ENCODE measurements at regions not wholly inside any gene's neighbourhood (a gene's known extent, or its start where the extent isn't known, plus 50 kb on each side); places are given as distances from the start of the nearest gene placed in this dataset.

DNA sequence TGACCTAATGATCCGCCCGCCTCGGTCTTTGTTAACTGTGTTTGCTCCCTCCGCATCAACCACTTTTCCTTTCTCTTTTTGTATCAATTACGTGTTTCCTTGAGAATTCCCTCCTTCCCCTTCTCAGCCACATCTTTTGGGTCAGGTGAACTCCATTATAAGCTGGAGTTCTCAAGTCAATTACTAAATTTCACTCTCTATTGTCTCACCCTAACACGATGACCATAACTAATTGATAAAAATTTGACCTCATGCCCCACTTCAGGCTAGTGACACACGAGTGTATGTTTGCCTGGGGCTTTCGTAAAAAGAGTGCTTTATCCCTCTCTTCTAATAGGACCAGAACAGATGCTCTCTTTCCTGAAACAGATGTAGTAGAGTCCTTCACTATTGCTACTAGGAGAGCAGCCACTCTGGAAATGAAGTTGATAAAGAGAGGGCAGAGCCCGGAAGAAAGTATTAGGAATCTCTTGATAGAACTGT is 403.6 kb upstream of the ANXA10 start:
- no peak for TF ChIP-seq SRF (IDR thresholded peaks at IDR 0.05; ENCODE audit: low read depth in 2 of 2, low read length in 2 of 2)
- TF ChIP-seq ZBED1 (IDR thresholded peaks at IDR 0.05; ENCODE audit: borderline replicate concordance): no peak
- no peak for TF ChIP-seq MAX (IDR thresholded peaks at IDR 0.05; ENCODE audit: low read depth, low read length)
- TF ChIP-seq RAD21 (IDR thresholded peaks at IDR 0.05; ENCODE audit: insufficient read depth, low read depth, low read length): no peak
- no peak for TF ChIP-seq ZNF274 (IDR thresholded peaks at IDR 0.05; ENCODE audit: insufficient read depth, insufficient read length)
- TF ChIP-seq, protein P1, sequence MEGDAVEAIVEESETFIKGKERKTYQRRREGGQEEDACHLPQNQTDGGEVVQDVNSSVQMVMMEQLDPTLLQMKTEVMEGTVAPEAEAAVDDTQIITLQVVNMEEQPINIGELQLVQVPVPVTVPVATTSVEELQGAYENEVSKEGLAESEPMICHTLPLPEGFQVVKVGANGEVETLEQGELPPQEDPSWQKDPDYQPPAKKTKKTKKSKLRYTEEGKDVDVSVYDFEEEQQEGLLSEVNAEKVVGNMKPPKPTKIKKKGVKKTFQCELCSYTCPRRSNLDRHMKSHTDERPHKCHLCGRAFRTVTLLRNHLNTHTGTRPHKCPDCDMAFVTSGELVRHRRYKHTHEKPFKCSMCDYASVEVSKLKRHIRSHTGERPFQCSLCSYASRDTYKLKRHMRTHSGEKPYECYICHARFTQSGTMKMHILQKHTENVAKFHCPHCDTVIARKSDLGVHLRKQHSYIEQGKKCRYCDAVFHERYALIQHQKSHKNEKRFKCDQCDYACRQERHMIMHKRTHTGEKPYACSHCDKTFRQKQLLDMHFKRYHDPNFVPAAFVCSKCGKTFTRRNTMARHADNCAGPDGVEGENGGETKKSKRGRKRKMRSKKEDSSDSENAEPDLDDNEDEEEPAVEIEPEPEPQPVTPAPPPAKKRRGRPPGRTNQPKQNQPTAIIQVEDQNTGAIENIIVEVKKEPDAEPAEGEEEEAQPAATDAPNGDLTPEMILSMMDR (IDR thresholded peaks at IDR 0.05 in 2 of 3, conservative IDR thresholded peaks at IDR 0.05 in 1 of 3; ENCODE audit: control insufficient read depth in 2 of 3, extremely low read depth in 1 of 3, insufficient read depth in 1 of 3, low read depth in 3 of 3, low read length in 3 of 3): no peak
- TF ChIP-seq NFIC (IDR thresholded peaks at IDR 0.05; ENCODE audit: low read depth, low read length): no peak
- no peak for TF ChIP-seq NRF1 (conservative IDR thresholded peaks at IDR 0.05; ENCODE audit: low read depth, low read length)
- TF ChIP-seq RFX5 (IDR thresholded peaks at IDR 0.05; ENCODE audit: low read depth, low read length): no peak
- TF ChIP-seq USF2 (IDR thresholded peaks at IDR 0.05; ENCODE audit: borderline replicate concordance, low read depth, low read length): no peak

Measured in GM12878 (cell line).